HCT116 (cell line): ENCODE measurements at regions not wholly inside any gene's neighbourhood (a gene's known extent, or its start where the extent isn't known, plus 50 kb on each side); places are given as distances from the start of the nearest gene placed in this dataset.

Experiments used
- ATAC-seq: fragments of 200-7000 bp; cut with Tn5 transposase; 2 replicates; pipeline ENCODE4 v1.9.1; 2020; ENCODE audit warnings: mild to moderate bottlenecking, moderate library complexity
- BruUV-seq: library from RNA; stranded (reverse); fragments of 400-500 nt; replicated peaks from 2 replicates; lab custom pipeline; 2021; lab: Mats Ljungman, UMichigan
- CTCF ChIA-PET: fragments of 300-600 bp; sonication (Branson Sonifier 250); formaldehyde crosslinking; loops from one replicate; lab custom pipeline; 2021; ENCODE audit warnings: antibody characterized with exemption; lab: Charles Lee
- POLR2A ChIA-PET: fragments of 300-600, 350-600 bp; sonication (Branson Sonifier 250); formaldehyde crosslinking; loops from one replicate; lab custom pipeline; 2021; ENCODE audit warnings: antibody characterized with exemption; lab: Charles Lee
- RAD21 ChIA-PET, 2 experiments: fragments of 300-600 bp; sonication (Branson Sonifier 250); formaldehyde crosslinking; loops; one replicate each; lab custom pipeline; 2023; ENCODE audit warnings: low total read pairs in 2 of 2; ENCODE audit not compliant: uncharacterized antibody in 2 of 2, unreplicated experiment in 2 of 2, low non-redundant PET in 1 of 2; lab: Charles Lee
- DNase-seq: peaks from one replicate; pipeline ENCODE4 v3.0.0-alpha.2; 2010; ENCODE audit warnings: low read depth, low spot score
- H2AFZ ChIP-seq: fragments of 200-600 bp; shearing (Covaris generic), sonication (generic); 2 replicates; pipeline ENCODE4 v1.6.1; 2017; ENCODE audit warnings: low read depth, mixed run types, mixed read lengths, antibody characterized with exemption, low read length; ENCODE audit not compliant: poor library complexity, severe bottlenecking
- H3K27ac ChIP-seq: 2 replicates; pipeline ENCODE4 v1.5.1; 2012; ENCODE audit warnings: low read depth, low read length
- H3K27me3 ChIP-seq: fragments of 200-600 bp; sonication (generic); 2 replicates; pipeline ENCODE4 v1.6.1; 2016; ENCODE audit warnings: mixed run types, low read length, mixed read lengths; ENCODE audit not compliant: insufficient read depth
- H3K36me3 ChIP-seq, 2 experiments: fragments of 200-500 bp in 1 of 2; fragments of 200-600 bp in 1 of 2; sonication (Bioruptor generic) in 1 of 2; sonication (generic) in 1 of 2; 2 replicates each; pipeline versions ENCODE4 v1.5.1 to v1.6.1; 2014 to 2016; ENCODE audit warnings: low read length in 2 of 2, inconsistent platforms in 1 of 2, mixed read lengths in 1 of 2, mixed run types in 1 of 2; ENCODE audit not compliant: insufficient read depth in 2 of 2, control insufficient read depth in 1 of 2
- H3K4me1 ChIP-seq, 2 experiments: fragments of 200-600 bp in 1 of 2; sonication (generic) in 1 of 2; 2 replicates each; pipeline versions ENCODE4 v1.5.1 to v1.6.1; 2012 to 2017; ENCODE audit warnings: low read length in 2 of 2, inconsistent platforms in 1 of 2, mild to moderate bottlenecking in 1 of 2, mixed read lengths in 1 of 2, mixed run types in 1 of 2, moderate library complexity in 1 of 2; ENCODE audit not compliant: insufficient read depth in 2 of 2, control insufficient read depth in 1 of 2
- H3K4me2 ChIP-seq: fragments of 200-600 bp; sonication (generic); 2 replicates; pipeline ENCODE4 v1.6.1; 2017; ENCODE audit warnings: mixed run types, low read length, mixed read lengths
- H3K4me3 ChIP-seq, 2 experiments: fragments of 200-600 bp in 1 of 2; sonication (generic) in 1 of 2; replicated peaks in 1 of 2; 2 replicates each; pipeline ENCODE4 v1.5.1; 2011 to 2016; ENCODE audit warnings: low read length in 2 of 2, control low read depth in 1 of 2, low read depth in 1 of 2, mild to moderate bottlenecking in 1 of 2, mixed read lengths in 1 of 2, mixed run types in 1 of 2
- H3K79me2 ChIP-seq: fragments of 200-600 bp; sonication (generic); 2 replicates; pipeline ENCODE4 v1.6.1; 2017; ENCODE audit warnings: mild to moderate bottlenecking, mixed run types, low read length, moderate library complexity, mixed read lengths; ENCODE audit not compliant: insufficient read depth
- H3K9ac ChIP-seq: fragments of 200-600 bp; sonication (generic); 2 replicates; pipeline ENCODE4 v1.6.1; 2016; ENCODE audit warnings: low read length, mixed read lengths
- H3K9me2 ChIP-seq: fragments of 200-600 bp; sonication (generic), shearing (Covaris generic); 2 replicates; pipeline ENCODE4 v1.6.1; 2017; ENCODE audit warnings: mixed run types, mild to moderate bottlenecking, moderate library complexity; ENCODE audit not compliant: insufficient read depth
- H3K9me3 ChIP-seq, 2 experiments: fragments of 200-500 bp in 1 of 2; fragments of 200-600 bp in 1 of 2; sonication (Bioruptor generic) in 1 of 2; sonication (generic) in 1 of 2; 2 replicates each; pipeline ENCODE4 v1.6.1; 2014 to 2017; ENCODE audit warnings: low read length in 2 of 2, mixed read lengths in 2 of 2, inconsistent platforms in 1 of 2, low read depth in 1 of 2, mild to moderate bottlenecking in 1 of 2, mixed run types in 1 of 2, moderate library complexity in 1 of 2; ENCODE audit not compliant: control insufficient read depth in 1 of 2, insufficient read depth in 1 of 2
- H4K20me1 ChIP-seq: fragments of 200-600 bp; sonication (generic), shearing (Covaris generic); 2 replicates; pipeline ENCODE4 v1.6.1; 2017; ENCODE audit warnings: mixed run types, mild to moderate bottlenecking, moderate library complexity; ENCODE audit not compliant: insufficient read depth
- CBX3 ChIP-seq: IDR thresholded peaks from 2 replicates; pipeline ENCODE4 v1.6.1; 2012; ENCODE audit warnings: low read depth
- EGR1 ChIP-seq: IDR thresholded peaks from 2 replicates; pipeline ENCODE4 v1.6.1; 2012; ENCODE audit warnings: low read depth
- EZH2 ChIP-seq: fragments of 200-600 bp; sonication (generic); IDR thresholded peaks from 2 replicates; pipeline ENCODE4 v1.6.1; 2017; ENCODE audit warnings: antibody characterized with exemption, mixed run types
- MAX ChIP-seq: IDR thresholded peaks from 2 replicates; pipeline ENCODE4 v1.6.1; 2012
- POLR2A ChIP-seq: IDR thresholded peaks from 2 replicates; pipeline ENCODE4 v1.7.0; 2011; ENCODE audit warnings: borderline replicate concordance; ENCODE audit not compliant: insufficient read depth, insufficient read length; ENCODE audit errors: extremely low read depth
- RAD21 ChIP-seq: IDR thresholded peaks from 2 replicates; pipeline ENCODE4 v1.6.1; 2012; ENCODE audit warnings: low read depth, mild to moderate bottlenecking
- SIN3A ChIP-seq: IDR thresholded peaks from 2 replicates; pipeline ENCODE4 v1.6.1; 2012; ENCODE audit warnings: low read depth
- SP1 ChIP-seq: IDR thresholded peaks from 2 replicates; pipeline ENCODE4 v1.6.1; 2012; ENCODE audit warnings: low read depth
- YY1 ChIP-seq: IDR thresholded peaks from 2 replicates; pipeline ENCODE4 v1.6.1; 2011; ENCODE audit warnings: low read length, low read depth, moderate library complexity, mild to moderate bottlenecking; ENCODE audit not compliant: insufficient replicate concordance; ENCODE audit errors: extremely low read depth
- ZFX ChIP-seq: fragments of 450-650 bp; IDR thresholded peaks from 2 replicates; pipeline ENCODE4 v1.6.1; 2017
- ZNF274 ChIP-seq: fragments of 200-500 bp; sonication (Bioruptor generic); IDR thresholded peaks from 2 replicates; pipeline ENCODE4 v1.6.1; 2014; ENCODE audit warnings: mild to moderate bottlenecking, low read depth, low read length, inconsistent platforms
- intact Hi-C: fragments of 100-400 bp; cut with micrococcal nuclease; formaldehyde crosslinking; loops from 2 replicates; pipeline ENCODE4 v1.10.0; 2022
- TF ChIP-seq, protein P1 (sequence below), 3 experiments: fragments of 200-600 bp in 1 of 3; sonication (generic) in 1 of 3; IDR thresholded peaks in 2 of 3; conservative IDR thresholded peaks in 1 of 3; 2 replicates each; pipeline ENCODE4 v1.5.1; 2012 to 2017; ENCODE audit warnings: low read depth in 2 of 3, low read length in 2 of 3, antibody characterized with exemption in 1 of 3, borderline replicate concordance in 1 of 3, control low read depth in 1 of 3, mild to moderate bottlenecking in 1 of 3, mixed read lengths in 1 of 3, mixed run types in 1 of 3, moderate library complexity in 1 of 3; ENCODE audit not compliant: insufficient read depth in 1 of 3
- TF ChIP-seq, protein P2 (sequence below): IDR thresholded peaks from 2 replicates; pipeline ENCODE4 v1.6.1; 2012; ENCODE audit warnings: low read depth
- TF ChIP-seq, protein P3 (sequence below): IDR thresholded peaks from 2 replicates; pipeline ENCODE4 v1.6.1; 2011; ENCODE audit warnings: mild to moderate bottlenecking, low read length, moderate library complexity; ENCODE audit not compliant: insufficient replicate concordance; ENCODE audit errors: extremely low read depth

DNA sequence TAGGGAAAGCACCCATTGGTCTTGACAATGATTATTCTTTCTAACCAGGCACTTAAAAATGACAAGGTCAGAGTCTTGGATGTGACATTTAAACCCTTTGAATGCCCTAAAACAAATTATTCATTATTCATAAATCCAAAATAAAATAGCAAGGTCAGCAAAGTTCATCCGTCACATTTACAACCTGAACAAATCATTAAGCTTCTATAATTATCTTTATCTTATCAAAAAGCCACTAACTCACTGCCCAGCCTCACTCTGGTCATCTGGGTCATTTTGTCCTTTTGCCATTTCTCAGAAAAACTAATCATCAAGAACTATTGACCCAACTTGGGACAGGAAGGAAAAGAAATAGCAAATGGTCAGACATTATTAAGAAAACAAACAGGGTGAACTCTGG is 507.3 kb upstream of the CDH8 start:
- DNase-seq (no peak), ATAC-seq (no peak)
- RAD21 ChIA-PET: no interaction called here
- H2AFZ ChIP-seq: no peak overlapping the region
- no peaks in the 10 kb centered on the region for H3K27me3 ChIP-seq
- H3K4me3 ChIP-seq: no peak overlapping the region
- no peaks in the 10 kb centered on the region for H4K20me1 ChIP-seq
- intact Hi-C loops: no loop called here
- no peaks in the 10 kb centered on the region for H3K4me1 ChIP-seq
- H3K9ac ChIP-seq: no peak overlapping the region
- H3K9me3 ChIP-seq: peaks cover 12 to 25% of the 10 kb centered on the region in 2 experiments; a peak in 2 of 4 replicates
- H3K27ac ChIP-seq: no peak overlapping the region
- TF ChIP-seq EZH2 (no peak), EGR1 (no peak), SP1 (no peak), CBX3 (no peak), SIN3A (no peak), YY1 (no peak), RAD21 (no peak), POLR2A (no peak)
- no peaks in the 10 kb centered on the region for H3K9me2 ChIP-seq
- H3K79me2 ChIP-seq: no peaks in the 10 kb centered on the region
- H3K36me3 ChIP-seq: no peaks in the 10 kb centered on the region
- POLR2A ChIA-PET: no interaction called here
- CTCF ChIA-PET: no interaction called here
- no peak overlapping the region for H3K4me2 ChIP-seq
- no TSS peak for BruUV-seq

- no peak overlapping the region for H3K4me3 ChIP-seq
- DNase-seq (no peak), ATAC-seq (no peak)
- no peak for TF ChIP-seq RAD21
- TF ChIP-seq, protein P1, sequence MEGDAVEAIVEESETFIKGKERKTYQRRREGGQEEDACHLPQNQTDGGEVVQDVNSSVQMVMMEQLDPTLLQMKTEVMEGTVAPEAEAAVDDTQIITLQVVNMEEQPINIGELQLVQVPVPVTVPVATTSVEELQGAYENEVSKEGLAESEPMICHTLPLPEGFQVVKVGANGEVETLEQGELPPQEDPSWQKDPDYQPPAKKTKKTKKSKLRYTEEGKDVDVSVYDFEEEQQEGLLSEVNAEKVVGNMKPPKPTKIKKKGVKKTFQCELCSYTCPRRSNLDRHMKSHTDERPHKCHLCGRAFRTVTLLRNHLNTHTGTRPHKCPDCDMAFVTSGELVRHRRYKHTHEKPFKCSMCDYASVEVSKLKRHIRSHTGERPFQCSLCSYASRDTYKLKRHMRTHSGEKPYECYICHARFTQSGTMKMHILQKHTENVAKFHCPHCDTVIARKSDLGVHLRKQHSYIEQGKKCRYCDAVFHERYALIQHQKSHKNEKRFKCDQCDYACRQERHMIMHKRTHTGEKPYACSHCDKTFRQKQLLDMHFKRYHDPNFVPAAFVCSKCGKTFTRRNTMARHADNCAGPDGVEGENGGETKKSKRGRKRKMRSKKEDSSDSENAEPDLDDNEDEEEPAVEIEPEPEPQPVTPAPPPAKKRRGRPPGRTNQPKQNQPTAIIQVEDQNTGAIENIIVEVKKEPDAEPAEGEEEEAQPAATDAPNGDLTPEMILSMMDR (IDR thresholded peaks at IDR 0.05 in 2 of 3, conservative IDR thresholded peaks at IDR 0.05 in 1 of 3; ENCODE audit: borderline replicate concordance in 1 of 3, insufficient read depth in 1 of 3, low read depth in 2 of 3, low read length in 2 of 3): no peak
- no peak for TF ChIP-seq MAX
- TF ChIP-seq ZNF274: no peak
- TF ChIP-seq, protein P2, sequence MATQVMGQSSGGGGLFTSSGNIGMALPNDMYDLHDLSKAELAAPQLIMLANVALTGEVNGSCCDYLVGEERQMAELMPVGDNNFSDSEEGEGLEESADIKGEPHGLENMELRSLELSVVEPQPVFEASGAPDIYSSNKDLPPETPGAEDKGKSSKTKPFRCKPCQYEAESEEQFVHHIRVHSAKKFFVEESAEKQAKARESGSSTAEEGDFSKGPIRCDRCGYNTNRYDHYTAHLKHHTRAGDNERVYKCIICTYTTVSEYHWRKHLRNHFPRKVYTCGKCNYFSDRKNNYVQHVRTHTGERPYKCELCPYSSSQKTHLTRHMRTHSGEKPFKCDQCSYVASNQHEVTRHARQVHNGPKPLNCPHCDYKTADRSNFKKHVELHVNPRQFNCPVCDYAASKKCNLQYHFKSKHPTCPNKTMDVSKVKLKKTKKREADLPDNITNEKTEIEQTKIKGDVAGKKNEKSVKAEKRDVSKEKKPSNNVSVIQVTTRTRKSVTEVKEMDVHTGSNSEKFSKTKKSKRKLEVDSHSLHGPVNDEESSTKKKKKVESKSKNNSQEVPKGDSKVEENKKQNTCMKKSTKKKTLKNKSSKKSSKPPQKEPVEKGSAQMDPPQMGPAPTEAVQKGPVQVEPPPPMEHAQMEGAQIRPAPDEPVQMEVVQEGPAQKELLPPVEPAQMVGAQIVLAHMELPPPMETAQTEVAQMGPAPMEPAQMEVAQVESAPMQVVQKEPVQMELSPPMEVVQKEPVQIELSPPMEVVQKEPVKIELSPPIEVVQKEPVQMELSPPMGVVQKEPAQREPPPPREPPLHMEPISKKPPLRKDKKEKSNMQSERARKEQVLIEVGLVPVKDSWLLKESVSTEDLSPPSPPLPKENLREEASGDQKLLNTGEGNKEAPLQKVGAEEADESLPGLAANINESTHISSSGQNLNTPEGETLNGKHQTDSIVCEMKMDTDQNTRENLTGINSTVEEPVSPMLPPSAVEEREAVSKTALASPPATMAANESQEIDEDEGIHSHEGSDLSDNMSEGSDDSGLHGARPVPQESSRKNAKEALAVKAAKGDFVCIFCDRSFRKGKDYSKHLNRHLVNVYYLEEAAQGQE: no peak
- TF ChIP-seq, protein P3, sequence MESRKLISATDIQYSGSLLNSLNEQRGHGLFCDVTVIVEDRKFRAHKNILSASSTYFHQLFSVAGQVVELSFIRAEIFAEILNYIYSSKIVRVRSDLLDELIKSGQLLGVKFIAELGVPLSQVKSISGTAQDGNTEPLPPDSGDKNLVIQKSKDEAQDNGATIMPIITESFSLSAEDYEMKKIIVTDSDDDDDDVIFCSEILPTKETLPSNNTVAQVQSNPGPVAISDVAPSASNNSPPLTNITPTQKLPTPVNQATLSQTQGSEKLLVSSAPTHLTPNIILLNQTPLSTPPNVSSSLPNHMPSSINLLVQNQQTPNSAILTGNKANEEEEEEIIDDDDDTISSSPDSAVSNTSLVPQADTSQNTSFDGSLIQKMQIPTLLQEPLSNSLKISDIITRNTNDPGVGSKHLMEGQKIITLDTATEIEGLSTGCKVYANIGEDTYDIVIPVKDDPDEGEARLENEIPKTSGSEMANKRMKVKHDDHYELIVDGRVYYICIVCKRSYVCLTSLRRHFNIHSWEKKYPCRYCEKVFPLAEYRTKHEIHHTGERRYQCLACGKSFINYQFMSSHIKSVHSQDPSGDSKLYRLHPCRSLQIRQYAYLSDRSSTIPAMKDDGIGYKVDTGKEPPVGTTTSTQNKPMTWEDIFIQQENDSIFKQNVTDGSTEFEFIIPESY: no peak
- TF ChIP-seq ZFX: no peak
- intact Hi-C loops: no loop called here
- CTCF ChIA-PET: no interaction called here
- H3K4me1 ChIP-seq: no peaks in the 10 kb centered on the region
- no peak overlapping the region for H3K4me2 ChIP-seq
- H3K27me3 ChIP-seq: no peaks in the 10 kb centered on the region
- H3K27ac ChIP-seq: no peak overlapping the region
- H3K79me2 ChIP-seq: no peaks in the 10 kb centered on the region
- RAD21 ChIA-PET: no interaction called here
- no peaks in the 10 kb centered on the region for H3K36me3 ChIP-seq
- H3K9me2 ChIP-seq: no peaks in the 10 kb centered on the region
- BruUV-seq: no TSS peak
- POLR2A ChIA-PET: no interaction called here
- no peak overlapping the region for H3K9ac ChIP-seq
- no peaks in the 10 kb centered on the region for H4K20me1 ChIP-seq
- H2AFZ ChIP-seq: no peak overlapping the region
- H3K9me3 ChIP-seq: peaks cover 20 to 23% of the 10 kb centered on the region in 2 experiments; a peak in 2 of 4 replicates
Observed at GRCh38 chr16:62539657-62540056, 503.4 kb upstream of the CDH8 start.
